ENCODE measurements at regions not wholly inside any gene's neighbourhood (a gene's known extent, or its start where the extent isn't known, plus 50 kb on each side); places are given as distances from the start of the nearest gene placed in this dataset.

GRCh38 chr18:66156946-66157687, 406.3 kb downstream of the CDH7 start:
- TF ChIP-seq CTCF (conservative IDR thresholded peaks at IDR 0.05; ENCODE audit: low read depth, low read length) = no peak
- H3K4me3 ChIP-seq (ENCODE audit: low read depth, low read length) = no peak overlapping the region
- no peak for DNase-seq (ENCODE audit: low read depth)

DNA sequence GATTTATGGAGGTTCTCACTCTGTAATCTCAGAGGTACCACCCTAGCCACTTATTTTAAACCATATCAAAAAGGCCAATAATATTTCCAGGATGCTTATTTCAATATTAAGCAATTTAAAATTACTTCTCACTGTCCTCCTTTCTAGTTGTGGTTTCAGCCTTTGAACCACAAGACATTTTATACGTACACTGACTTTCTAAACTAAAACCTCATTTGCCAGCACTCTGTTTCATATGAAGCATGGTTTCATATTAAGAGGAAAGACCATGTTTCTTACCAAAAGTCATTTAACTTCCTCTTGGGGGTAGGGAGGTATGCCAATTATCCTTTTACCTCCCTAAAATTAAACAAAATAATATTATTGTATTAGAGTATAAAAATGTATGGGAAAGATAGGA, 399.8 kb downstream of the CDH7 start:
- DNase-seq (ENCODE audit: low read depth) = no peak
- no peak overlapping the region for H3K4me3 ChIP-seq (ENCODE audit: low read depth, low read length)
- no peak for TF ChIP-seq CTCF (conservative IDR thresholded peaks at IDR 0.05; ENCODE audit: low read depth, low read length)

DNA sequence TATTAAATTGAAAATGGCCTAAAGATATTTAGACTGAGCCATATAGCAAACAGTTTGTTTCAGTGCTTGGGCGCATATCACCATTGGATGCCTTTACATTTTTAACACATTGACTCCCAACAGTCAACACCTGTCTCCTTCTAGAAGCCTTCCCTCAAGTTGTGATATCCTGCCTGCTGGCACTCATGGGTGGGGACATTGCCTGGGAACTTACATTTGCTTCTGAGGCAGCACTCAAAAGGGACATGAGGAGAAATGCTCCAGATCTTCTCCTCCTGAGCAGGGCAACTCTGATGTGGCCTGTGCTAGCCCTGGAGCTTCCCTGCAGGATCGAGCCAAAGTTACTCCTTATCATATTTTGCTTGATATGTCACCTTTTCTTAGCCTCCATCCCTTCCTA, 392.2 kb downstream of the CDH7 start:
- TF ChIP-seq CTCF (conservative IDR thresholded peaks at IDR 0.05; ENCODE audit: low read depth, low read length) = no peak
- no peak for DNase-seq (ENCODE audit: low read depth)
- no peak overlapping the region for H3K4me3 ChIP-seq (ENCODE audit: low read depth, low read length)

DNA sequence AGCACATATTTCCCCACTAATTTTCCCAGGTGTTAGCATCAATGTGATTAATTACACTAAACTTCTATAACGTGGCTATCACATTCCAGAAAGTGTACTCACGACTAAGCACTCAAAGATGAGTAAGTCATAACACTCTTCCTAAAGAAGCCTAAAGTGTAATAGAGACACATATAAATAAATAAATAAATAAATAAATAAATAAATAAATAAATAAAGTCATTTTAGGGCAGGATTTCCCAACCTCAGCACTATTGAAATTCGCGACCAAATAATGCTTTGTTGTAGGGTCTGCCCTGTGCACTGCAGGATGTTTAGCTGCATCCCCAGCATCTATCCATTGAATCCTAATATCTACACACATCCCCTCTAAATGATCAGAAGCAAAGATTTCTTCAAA, 390.9 kb downstream of the CDH7 start:
- no peak for TF ChIP-seq CTCF (conservative IDR thresholded peaks at IDR 0.05; ENCODE audit: low read depth, low read length)
- no peak overlapping the region for H3K4me3 ChIP-seq (ENCODE audit: low read depth, low read length)
- DNase-seq (ENCODE audit: low read depth) = no peak

DNA sequence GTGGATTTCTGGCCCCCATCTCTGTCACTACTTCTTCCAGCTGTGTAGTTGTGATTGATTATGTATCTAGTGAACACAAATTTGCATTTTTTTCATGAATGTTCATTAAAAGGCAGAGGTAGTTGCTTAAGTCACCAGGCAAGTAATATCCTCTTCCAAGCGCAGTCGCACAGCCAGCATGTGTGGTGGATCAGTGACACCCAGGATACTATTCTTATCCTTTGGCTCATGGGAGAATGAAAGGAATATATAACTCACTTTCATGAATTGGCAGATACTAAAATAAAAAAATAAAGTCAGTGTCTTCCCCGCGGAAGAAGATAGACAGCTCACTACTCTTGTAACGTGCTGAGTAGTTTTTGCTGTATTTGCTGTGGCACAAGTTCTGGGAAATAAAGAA, 387.8 kb downstream of the CDH7 start:
- no peak for DNase-seq (ENCODE audit: low read depth)
- no peak overlapping the region for H3K4me3 ChIP-seq (ENCODE audit: low read depth, low read length)
- TF ChIP-seq CTCF (conservative IDR thresholded peaks at IDR 0.05; ENCODE audit: low read depth, low read length) = no peak

GRCh38 chr18:66136039-66136438, 385.2 kb downstream of the CDH7 start:
- TF ChIP-seq CTCF (conservative IDR thresholded peaks at IDR 0.05; ENCODE audit: low read depth, low read length) = no peak
- no peak overlapping the region for H3K4me3 ChIP-seq (ENCODE audit: low read depth, low read length)
- DNase-seq (ENCODE audit: low read depth) = no peak

GRCh38 chr18:66129248-66129647, 378.4 kb downstream of the CDH7 start:
- DNase-seq (ENCODE audit: low read depth) = no peak
- TF ChIP-seq CTCF (conservative IDR thresholded peaks at IDR 0.05; ENCODE audit: low read depth, low read length) = no peak

More at GRCh38 chr18:66129248-66129647, 378.4 kb downstream of the CDH7 start:
- H3K4me3 ChIP-seq (ENCODE audit: low read depth, low read length) = no peak overlapping the region
